ENCODE measurements at regions not wholly inside any gene's neighbourhood (a gene's known extent, or its start where the extent isn't known, plus 50 kb on each side); places are given as distances from the start of the nearest gene placed in this dataset.

DNA sequence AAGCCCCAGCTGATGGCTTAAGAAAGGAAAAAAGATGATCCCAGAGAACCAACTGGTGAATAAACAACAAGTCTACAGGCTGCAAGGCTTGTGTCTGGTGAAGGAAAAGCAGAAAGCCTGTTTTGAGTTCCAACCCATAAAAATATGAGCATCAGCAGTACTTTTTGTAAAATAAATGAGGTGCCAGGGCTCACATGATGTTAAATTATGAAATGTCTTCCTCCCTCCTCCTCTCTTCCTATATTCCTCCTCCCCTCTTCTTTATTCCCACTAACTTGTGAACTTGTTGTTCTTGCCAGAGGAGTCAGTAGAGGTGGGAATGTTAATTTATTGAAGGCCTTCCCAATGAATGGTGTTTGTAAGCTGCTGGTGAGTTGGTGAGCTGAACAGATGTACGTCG lies 212.2 kb upstream of the CDH11 start:
- Histone ChIP-seq H3K27ac (no peak overlapping the region), H3K27me3 (no peaks in the 10 kb centered on the region), H3K4me1 (peaks cover 0 to 28% (median 11%) of the 10 kb centered on the region in 10 experiments; a peak in 12 of 20 replicates), H4K20me1 (no peaks in the 10 kb centered on the region), H3K36me3 (no peaks in the 10 kb centered on the region), H3K4me2 (no peak overlapping the region), H3K4me3 (no peak overlapping the region), H3K9ac (no peak overlapping the region), H3K9me3 (replicated peaks in 1 of 11) (peaks cover 0 to 2% (median 0%) of the 10 kb centered on the region in 11 experiments; a peak in 2 of 22 replicates)
- no peak for TF ChIP-seq Cebpa-rat (IDR thresholded peaks at IDR 0.05)

DNA sequence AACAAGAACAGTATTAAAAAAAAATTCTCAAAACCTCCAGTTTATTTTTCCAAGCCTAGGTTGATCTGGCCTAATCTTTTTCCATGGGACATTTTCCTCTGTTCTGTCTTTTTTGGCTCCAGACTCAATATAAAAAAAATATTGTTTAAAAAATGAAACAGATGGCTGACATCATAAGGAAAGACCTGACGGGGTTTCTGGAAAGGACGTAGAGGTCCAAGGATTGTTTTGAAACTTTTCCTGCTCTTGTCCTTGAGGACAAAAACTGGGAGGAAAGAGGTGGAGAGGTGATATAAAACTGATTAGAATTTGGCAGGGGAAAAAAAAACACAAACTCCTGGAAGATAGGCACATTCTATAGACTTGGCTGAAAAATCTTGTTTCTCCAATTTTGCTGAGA lies 211.4 kb upstream of the CDH11 start:
- TF ChIP-seq Cebpa-rat (IDR thresholded peaks at IDR 0.05), result no peak
- H3K9ac ChIP-seq, result no peak overlapping the region
- H3K4me2 ChIP-seq, result no peak overlapping the region
- H3K4me3 ChIP-seq, result no peak overlapping the region
- no peaks in the 10 kb centered on the region for H4K20me1 ChIP-seq
- no peak overlapping the region for H3K27ac ChIP-seq
- H3K36me3 ChIP-seq, result no peaks in the 10 kb centered on the region
- peaks cover 0 to 9% (median 0%) of the 10 kb centered on the region in 11 experiments; a peak in 3 of 22 replicates for H3K9me3 ChIP-seq (replicated peaks in 1 of 11)
- H3K27me3 ChIP-seq, result no peaks in the 10 kb centered on the region
- peaks cover 0 to 28% (median 9%) of the 10 kb centered on the region in 10 experiments; a peak in 12 of 20 replicates for H3K4me1 ChIP-seq

DNA sequence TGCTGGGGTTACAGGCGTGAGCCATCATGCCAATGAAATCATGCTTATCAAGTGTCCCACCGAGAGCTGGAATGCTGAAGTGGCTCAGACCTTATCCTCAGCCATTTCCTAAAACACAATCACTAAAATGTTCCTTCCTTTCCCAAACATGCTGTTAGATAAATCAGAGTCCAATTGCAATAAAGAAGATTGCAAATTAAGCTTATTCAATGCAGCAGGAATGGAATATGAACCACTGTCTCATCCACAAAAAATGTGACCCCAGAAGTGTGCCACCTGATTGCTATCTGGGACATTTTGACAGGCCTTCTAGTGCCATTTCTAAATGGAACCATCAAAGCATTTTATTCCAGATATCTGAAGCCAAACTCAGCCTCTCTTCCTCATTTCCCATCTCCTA lies 205.5 kb upstream of the CDH11 start:
- peaks cover 0 to 15% (median 6%) of the 10 kb centered on the region in 10 experiments; a peak in 10 of 20 replicates for H3K4me1 ChIP-seq
- H3K9me3 ChIP-seq (replicated peaks in 1 of 11), result peaks cover 0 to 9% (median 0%) of the 10 kb centered on the region in 11 experiments; a peak in 2 of 22 replicates
- H3K4me3 ChIP-seq, result no peak overlapping the region
- TF ChIP-seq Cebpa-rat (IDR thresholded peaks at IDR 0.05), result no peak
- H3K36me3 ChIP-seq, result no peaks in the 10 kb centered on the region
- H4K20me1 ChIP-seq, result no peaks in the 10 kb centered on the region
- no peak overlapping the region for H3K4me2 ChIP-seq
- H3K9ac ChIP-seq, result no peak overlapping the region
- no peak overlapping the region for H3K27ac ChIP-seq
- no peaks in the 10 kb centered on the region for H3K27me3 ChIP-seq

DNA sequence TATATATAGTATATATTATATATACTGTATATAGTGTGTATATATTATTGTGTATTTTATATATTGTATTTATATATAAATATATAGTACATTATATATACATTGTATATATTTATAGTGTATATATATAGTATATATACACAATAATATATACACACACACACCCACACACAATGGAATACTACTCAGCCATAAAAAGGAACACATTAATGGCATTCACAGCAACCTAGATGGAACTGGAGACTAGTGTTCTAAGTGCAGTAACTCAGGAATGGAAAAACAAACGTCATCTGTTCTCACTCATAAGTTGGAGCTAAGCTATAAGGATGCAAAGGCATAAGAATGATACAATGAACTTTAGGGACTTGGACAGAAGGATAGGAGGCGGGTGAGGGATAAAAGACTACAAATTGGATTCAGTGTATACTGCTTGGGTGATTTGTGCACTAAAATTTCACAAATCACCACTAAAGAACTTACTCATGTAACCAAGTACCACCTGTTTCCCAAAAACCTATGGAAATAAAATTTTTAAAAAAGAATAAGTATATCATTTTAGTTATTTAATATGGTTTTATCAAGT lies 201.9 kb upstream of the CDH11 start:
- Histone ChIP-seq H3K36me3 (no peaks in the 10 kb centered on the region), H4K20me1 (no peaks in the 10 kb centered on the region), H3K27me3 (no peaks in the 10 kb centered on the region), H3K9ac (no peak overlapping the region), H3K4me2 (no peak overlapping the region), H3K4me1 (no peaks in the 10 kb centered on the region), H3K27ac (no peak overlapping the region), H3K4me3 (no peak overlapping the region), H3K9me3 (replicated peaks in 1 of 11) (peaks cover 0 to 5% (median 0%) of the 10 kb centered on the region in 11 experiments; a peak in 2 of 22 replicates)
- no peak for TF ChIP-seq Cebpa-rat (IDR thresholded peaks at IDR 0.05)

DNA sequence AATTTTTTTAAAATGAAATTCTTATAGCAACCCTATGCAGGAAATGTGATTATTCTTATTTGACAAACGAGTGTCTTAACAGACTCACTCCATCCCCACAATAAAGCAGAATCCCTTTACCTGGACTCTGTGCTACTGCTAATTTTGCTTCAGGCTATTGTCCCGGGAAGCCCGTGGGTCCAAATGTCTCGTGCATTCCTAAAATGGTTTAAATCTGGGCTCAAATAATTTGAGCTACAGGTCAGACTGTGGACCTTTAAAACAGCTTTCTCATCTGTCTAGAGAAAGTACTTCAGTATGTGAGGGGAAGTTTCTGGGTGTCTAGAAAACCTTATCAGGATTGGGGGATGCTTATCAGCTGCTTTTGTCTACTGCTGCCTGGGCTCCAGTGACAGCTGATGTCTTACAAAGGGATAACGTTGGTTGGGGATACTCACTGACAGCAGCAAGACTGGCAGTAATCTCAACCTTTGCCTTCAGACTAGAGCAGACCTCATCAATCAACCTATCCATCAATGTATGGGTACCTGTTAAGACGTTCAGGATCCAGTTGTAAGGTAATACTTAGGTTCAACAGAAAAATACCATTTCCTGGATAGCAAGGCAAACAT lies 197.9 kb upstream of the CDH11 start:
- H3K9me3 ChIP-seq (replicated peaks in 1 of 11), result no peaks in the 10 kb centered on the region; a peak in 1 of 22 replicates
- no peak overlapping the region for H3K27ac ChIP-seq
- H3K4me3 ChIP-seq, result no peak overlapping the region
- no peak overlapping the region for H3K4me2 ChIP-seq
- no peaks in the 10 kb centered on the region for H3K4me1 ChIP-seq
- no peak for TF ChIP-seq Cebpa-rat (IDR thresholded peaks at IDR 0.05)
- H4K20me1 ChIP-seq, result no peaks in the 10 kb centered on the region
- H3K27me3 ChIP-seq, result no peaks in the 10 kb centered on the region
- no peak overlapping the region for H3K9ac ChIP-seq
- no peaks in the 10 kb centered on the region for H3K36me3 ChIP-seq

DNA sequence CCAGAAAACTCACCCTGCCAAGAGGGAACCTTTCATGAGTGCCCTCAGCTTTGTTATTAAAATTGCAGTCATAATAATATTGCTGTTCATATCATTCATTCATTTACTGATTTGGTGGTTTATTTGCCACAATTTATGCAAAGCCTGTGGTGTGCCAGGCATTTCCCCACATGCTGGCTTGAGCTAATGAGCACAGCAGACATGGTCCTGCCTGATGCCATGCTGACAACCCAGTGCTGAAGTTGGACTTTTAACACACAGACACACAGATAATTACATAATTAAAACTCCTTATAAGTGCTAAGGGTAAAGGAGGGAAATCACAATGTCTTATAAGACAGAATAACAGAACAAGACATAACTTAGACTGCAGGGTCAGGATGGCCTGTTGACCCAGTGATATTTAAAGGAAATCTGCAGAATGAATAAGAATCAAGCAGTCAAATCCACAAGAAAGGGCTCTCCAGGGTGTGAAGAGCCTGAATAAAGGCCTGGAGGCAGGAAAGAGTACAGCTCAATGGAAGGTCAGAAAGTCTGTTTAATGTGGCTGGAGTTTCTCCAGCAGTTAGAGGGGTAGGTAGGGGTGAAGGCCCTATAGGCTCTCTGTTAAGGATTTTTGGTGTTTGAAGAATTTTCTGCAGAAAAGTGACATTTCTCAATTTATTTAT lies 196.9 kb upstream of the CDH11 start:
- TF ChIP-seq Cebpa-rat (IDR thresholded peaks at IDR 0.05), result no peak
- Histone ChIP-seq H3K9ac (no peak overlapping the region), H3K4me3 (no peak overlapping the region), H3K27ac (no peak overlapping the region), H3K4me1 (no peaks in the 10 kb centered on the region), H3K9me3 (replicated peaks in 1 of 11) (no peaks in the 10 kb centered on the region; a peak in 1 of 22 replicates), H4K20me1 (no peaks in the 10 kb centered on the region), H3K27me3 (no peaks in the 10 kb centered on the region), H3K4me2 (no peak overlapping the region), H3K36me3 (no peaks in the 10 kb centered on the region)

DNA sequence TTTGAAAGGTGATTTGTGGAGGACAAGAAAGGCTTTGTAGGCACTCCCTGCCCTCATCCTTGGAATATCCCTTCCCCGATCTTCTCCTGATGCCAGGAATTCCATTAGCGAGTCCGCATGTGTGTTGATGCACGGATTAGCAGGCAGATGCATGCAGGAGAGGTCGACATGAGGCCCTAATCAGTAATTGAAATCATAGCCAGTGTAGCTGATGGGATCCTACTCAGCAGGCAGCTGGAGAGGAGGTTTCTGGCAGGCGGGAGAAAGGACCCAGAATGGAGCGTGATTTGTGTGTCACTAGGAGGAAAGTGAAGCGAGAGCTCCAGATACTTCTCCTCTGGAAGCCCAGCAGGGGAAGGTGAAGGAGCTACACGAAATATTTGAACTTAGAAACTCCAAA lies 196.3 kb upstream of the CDH11 start:
- Histone ChIP-seq H3K9me3 (replicated peaks in 1 of 11) (no peaks in the 10 kb centered on the region; a peak in 1 of 22 replicates), H4K20me1 (no peaks in the 10 kb centered on the region), H3K4me2 (no peak overlapping the region), H3K4me1 (no peaks in the 10 kb centered on the region), H3K27me3 (no peaks in the 10 kb centered on the region), H3K9ac (no peak overlapping the region), H3K36me3 (no peaks in the 10 kb centered on the region), H3K4me3 (no peak overlapping the region), H3K27ac (no peak overlapping the region)
- TF ChIP-seq Cebpa-rat (IDR thresholded peaks at IDR 0.05), result no peak

DNA sequence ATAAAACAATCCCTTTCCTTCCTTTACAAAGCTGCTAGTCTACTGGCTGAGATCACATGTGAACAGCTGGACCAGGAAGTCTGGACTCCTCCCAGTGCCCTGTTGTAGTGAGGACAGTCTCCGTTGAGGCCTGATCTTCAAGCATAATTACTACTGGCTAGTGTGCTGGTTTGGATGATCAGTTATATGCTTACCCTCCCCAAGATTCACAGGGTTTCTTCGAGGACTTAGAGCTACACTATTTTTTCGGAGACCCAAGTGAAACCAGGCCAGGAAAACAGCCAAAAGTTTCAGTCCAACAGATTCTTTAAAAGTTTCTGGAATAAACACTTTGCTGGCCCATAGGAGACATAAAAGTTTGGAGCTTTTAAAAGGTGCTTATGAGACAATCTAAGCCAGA lies 194.9 kb upstream of the CDH11 start:
- TF ChIP-seq Cebpa-rat (IDR thresholded peaks at IDR 0.05), result no peak
- peaks cover 0 to 10% (median 0%) of the 10 kb centered on the region in 10 experiments; a peak in 6 of 20 replicates for H3K4me1 ChIP-seq
- no peak overlapping the region for H3K4me3 ChIP-seq
- H3K36me3 ChIP-seq, result no peaks in the 10 kb centered on the region
- no peaks in the 10 kb centered on the region for H4K20me1 ChIP-seq
- no peak overlapping the region for H3K9ac ChIP-seq
- H3K27ac ChIP-seq, result no peak overlapping the region
- H3K4me2 ChIP-seq, result no peak overlapping the region
- H3K27me3 ChIP-seq, result no peaks in the 10 kb centered on the region
- no peaks in the 10 kb centered on the region; a peak in 1 of 22 replicates for H3K9me3 ChIP-seq (replicated peaks in 1 of 11)

DNA sequence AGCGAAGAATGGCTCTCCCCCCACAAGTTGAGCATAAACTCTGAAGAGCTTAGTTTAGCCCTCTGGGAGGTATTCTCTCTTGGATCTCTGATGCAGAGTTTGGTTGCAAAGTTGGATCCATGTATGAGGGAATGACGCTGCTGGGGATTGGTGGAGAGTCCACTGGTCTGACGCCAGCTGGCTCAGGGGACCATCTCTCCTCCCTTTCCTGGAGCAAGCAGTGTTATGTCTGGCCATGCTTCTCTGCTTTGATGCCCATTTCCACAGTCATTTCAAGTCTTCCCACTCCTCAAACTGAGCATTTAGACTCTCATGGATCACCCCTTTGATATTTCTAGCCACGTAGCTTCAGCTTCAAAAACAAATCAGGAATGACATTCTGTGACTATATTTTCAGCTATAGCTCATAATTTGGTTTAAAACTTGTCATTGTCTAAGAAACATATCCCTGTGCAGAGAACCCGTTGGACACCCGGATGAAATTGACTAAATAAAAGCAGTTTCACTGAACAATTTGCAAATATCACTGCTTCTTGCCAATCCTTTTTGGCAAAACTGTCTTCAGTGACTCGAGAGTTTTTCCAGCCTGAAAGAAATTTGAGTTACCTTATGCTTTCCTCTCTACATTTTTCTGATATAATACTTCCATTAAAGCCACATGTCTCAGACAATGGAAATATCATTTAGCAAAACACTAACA lies 193.4 kb upstream of the CDH11 start:
- Histone ChIP-seq H4K20me1 (no peaks in the 10 kb centered on the region), H3K9ac (no peak overlapping the region), H3K27ac (no peak overlapping the region), H3K4me2 (no peak overlapping the region), H3K36me3 (no peaks in the 10 kb centered on the region), H3K27me3 (no peaks in the 10 kb centered on the region), H3K9me3 (replicated peaks in 1 of 11) (no peaks in the 10 kb centered on the region; a peak in 1 of 22 replicates), H3K4me1 (peaks cover 0 to 23% (median 0%) of the 10 kb centered on the region in 10 experiments; a peak in 7 of 20 replicates), H3K4me3 (no peak overlapping the region)
- no peak for TF ChIP-seq Cebpa-rat (IDR thresholded peaks at IDR 0.05)

All from BLaER1 treated with 17β-estradiol and CSF1 and Interleukin-3, amounts not matched to agents 10 nM and 100 nM (cell line).